HEK293T (cell line): ENCODE measurements at regions not wholly inside any gene's neighbourhood (a gene's known extent, or its start where the extent isn't known, plus 50 kb on each side); places are given as distances from the start of the nearest gene placed in this dataset.

Source experiments
- SP1 ChIP-seq: fragments of 450-650 bp; IDR thresholded peaks from 2 replicates; pipeline ENCODE4 v1.6.1; 2017
- TARDBP ChIP-seq: fragments of 450-650 bp; IDR thresholded peaks from 2 replicates; pipeline ENCODE4 v1.6.1; 2016

DNA sequence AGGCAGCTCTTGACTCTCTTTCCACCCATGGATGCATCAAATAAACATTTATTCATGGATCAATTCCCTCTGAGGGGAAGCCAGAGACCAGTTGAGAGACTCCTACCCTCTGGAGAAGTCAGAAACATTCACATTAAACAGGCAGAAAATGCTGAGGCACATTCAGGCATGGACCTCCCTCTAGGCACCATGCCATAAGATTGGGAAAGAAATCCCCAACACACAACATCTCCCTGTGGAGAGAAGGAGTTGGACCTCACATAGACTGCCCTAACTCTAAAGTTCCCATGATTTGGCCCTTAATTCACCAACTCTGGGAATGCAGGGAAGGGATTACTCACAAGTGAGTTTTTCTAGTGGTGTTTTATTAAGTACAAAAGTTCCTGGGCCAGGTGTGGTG is 415.3 kb upstream of the C1orf87 start:
- TF ChIP-seq SP1: no peak
- TF ChIP-seq TARDBP: no peak
